ENCODE measurements at regions not wholly inside any gene's neighbourhood (a gene's known extent, or its start where the extent isn't known, plus 50 kb on each side); places are given as distances from the start of the nearest gene placed in this dataset.

- TF ChIP-seq, protein P1, sequence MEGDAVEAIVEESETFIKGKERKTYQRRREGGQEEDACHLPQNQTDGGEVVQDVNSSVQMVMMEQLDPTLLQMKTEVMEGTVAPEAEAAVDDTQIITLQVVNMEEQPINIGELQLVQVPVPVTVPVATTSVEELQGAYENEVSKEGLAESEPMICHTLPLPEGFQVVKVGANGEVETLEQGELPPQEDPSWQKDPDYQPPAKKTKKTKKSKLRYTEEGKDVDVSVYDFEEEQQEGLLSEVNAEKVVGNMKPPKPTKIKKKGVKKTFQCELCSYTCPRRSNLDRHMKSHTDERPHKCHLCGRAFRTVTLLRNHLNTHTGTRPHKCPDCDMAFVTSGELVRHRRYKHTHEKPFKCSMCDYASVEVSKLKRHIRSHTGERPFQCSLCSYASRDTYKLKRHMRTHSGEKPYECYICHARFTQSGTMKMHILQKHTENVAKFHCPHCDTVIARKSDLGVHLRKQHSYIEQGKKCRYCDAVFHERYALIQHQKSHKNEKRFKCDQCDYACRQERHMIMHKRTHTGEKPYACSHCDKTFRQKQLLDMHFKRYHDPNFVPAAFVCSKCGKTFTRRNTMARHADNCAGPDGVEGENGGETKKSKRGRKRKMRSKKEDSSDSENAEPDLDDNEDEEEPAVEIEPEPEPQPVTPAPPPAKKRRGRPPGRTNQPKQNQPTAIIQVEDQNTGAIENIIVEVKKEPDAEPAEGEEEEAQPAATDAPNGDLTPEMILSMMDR (IDR thresholded peaks at IDR 0.05) = no peak
- H3K4me3 Mint-ChIP-seq = no peak overlapping the region
- ATAC-seq (peak; percentile 69), DNase-seq (peak; percentile 33)
- no peaks in the 10 kb centered on the region for H3K27me3 Mint-ChIP-seq
- intact Hi-C loops (cut with micrococcal nuclease) = no loop called here
- H3K9me3 Mint-ChIP-seq = peaks cover 1% of the 10 kb centered on the region
- CTCF ChIA-PET = no interaction called here
- H3K4me1 Mint-ChIP-seq (ENCODE audit: low read depth) = no peaks in the 10 kb centered on the region
- no peak overlapping the region for H3K27ac Mint-ChIP-seq
- no peaks in the 10 kb centered on the region for H3K36me3 Mint-ChIP-seq (ENCODE audit: low read depth)
- POLR2A ChIA-PET = no interaction called here
Measured at GRCh38 chr16:80231888-80232287, 308.9 kb upstream of the DYNLRB2 start.

GRCh38 chr16:80231121-80231520 lies 309.7 kb upstream of the DYNLRB2 start:
- H3K4me3 Mint-ChIP-seq = no peak overlapping the region

GRCh38 chr16:80230328-80231120 lies 310.3 kb upstream of the DYNLRB2 start:
- ChIA-PET CTCF (no interaction called here), POLR2A (no interaction called here)
- peaks cover 11% of the 10 kb centered on the region for H3K9me3 Mint-ChIP-seq
- intact Hi-C loops (cut with micrococcal nuclease) = no loop called here
- no peak overlapping the region for H3K4me3 Mint-ChIP-seq
- no peak overlapping the region for H3K27ac Mint-ChIP-seq
- no peaks in the 10 kb centered on the region for H3K4me1 Mint-ChIP-seq (ENCODE audit: low read depth)
- no peaks in the 10 kb centered on the region for H3K36me3 Mint-ChIP-seq (ENCODE audit: low read depth)
- H3K27me3 Mint-ChIP-seq = no peaks in the 10 kb centered on the region
- DNase-seq (no peak), ATAC-seq (no peak)
- TF ChIP-seq, protein P1 (IDR thresholded peaks at IDR 0.05) = no peak

More at GRCh38 chr16:80231121-80231520, 309.7 kb upstream of the DYNLRB2 start:
- POLR2A ChIA-PET = no interaction called here
- no peaks in the 10 kb centered on the region for H3K27me3 Mint-ChIP-seq
- H3K36me3 Mint-ChIP-seq (ENCODE audit: low read depth) = no peaks in the 10 kb centered on the region
- CTCF ChIA-PET = no interaction called here
- intact Hi-C loops (cut with micrococcal nuclease) = no loop called here
- ATAC-seq (no peak), DNase-seq (no peak)
- no peak overlapping the region for H3K27ac Mint-ChIP-seq
- no peaks in the 10 kb centered on the region for H3K4me1 Mint-ChIP-seq (ENCODE audit: low read depth)
- peaks cover 9% of the 10 kb centered on the region for H3K9me3 Mint-ChIP-seq
- TF ChIP-seq, protein P1 (IDR thresholded peaks at IDR 0.05) = no peak

- no peak overlapping the region for H3K27ac Mint-ChIP-seq
- H3K4me3 Mint-ChIP-seq = no peak overlapping the region
- DNase-seq = no peak
- no peaks in the 10 kb centered on the region for H3K36me3 Mint-ChIP-seq (ENCODE audit: low read depth)
- H3K27me3 Mint-ChIP-seq = peaks cover 6% of the 10 kb centered on the region
- intact Hi-C loops (cut with micrococcal nuclease) = no loop called here
- ChIA-PET CTCF (no interaction called here), POLR2A (no interaction called here)
- no peak for ATAC-seq
- TF ChIP-seq, protein P1 (IDR thresholded peaks at IDR 0.05) = no peak
- no peaks in the 10 kb centered on the region for H3K4me1 Mint-ChIP-seq (ENCODE audit: low read depth)
- H3K9me3 Mint-ChIP-seq = peaks cover 13% of the 10 kb centered on the region
Measured at GRCh38 chr16:80226499-80226898, 314.3 kb upstream of the DYNLRB2 start.

GRCh38 chr16:80210787-80211186 lies 330.0 kb upstream of the DYNLRB2 start:
- TF ChIP-seq, protein P1 (IDR thresholded peaks at IDR 0.05) = no peak
- Mint-ChIP-seq H3K36me3 (ENCODE audit: low read depth) (no peaks in the 10 kb centered on the region), H3K27ac (no peak overlapping the region), H3K9me3 (peaks cover 3% of the 10 kb centered on the region), H3K4me3 (no peak overlapping the region), H3K4me1 (ENCODE audit: low read depth) (no peaks in the 10 kb centered on the region), H3K27me3 (peaks cover 10% of the 10 kb centered on the region)
- ChIA-PET CTCF (no interaction called here), POLR2A (no interaction called here)
- ATAC-seq (no peak), DNase-seq (no peak)
- intact Hi-C loops (cut with micrococcal nuclease) = no loop called here
